Naive thymus-derived CD4-positive, alpha-beta T cell (primary cell): ENCODE measurements at regions not wholly inside any gene's neighbourhood (a gene's known extent, or its start where the extent isn't known, plus 50 kb on each side); places are given as distances from the start of the nearest gene placed in this dataset.
"Not testable (repeated sequence)": the region's sequence is repeated elsewhere in the genome, so short reads cannot be mapped to it uniquely, and the experiment has no call there.

Experiments
- ATAC-seq: fragments of 150-1000 bp; cut with Tn5 transposase; 2 replicates; pipeline ENCODE4 v1.10.0; 2021; ENCODE audit warnings: mild to moderate bottlenecking, moderate library complexity
- CTCF ChIA-PET: fragments of 350-600 bp; sonication (Branson Sonifier 250); formaldehyde crosslinking; loops from one replicate; lab custom pipeline; 2021; ENCODE audit warnings: antibody characterized with exemption; lab: Charles Lee
- POLR2A ChIA-PET: fragments of 350-600 bp; sonication (Branson Sonifier 250); formaldehyde crosslinking; loops from one replicate; lab custom pipeline; 2021; ENCODE audit warnings: antibody characterized with exemption, inconsistent platforms; lab: Charles Lee
- DNase-seq, 9 donors: peaks; one replicate each; pipeline versions ENCODE4 v3.0.0 to v3.0.0-alpha.2; 2020 to 2022; ENCODE audit warnings: mixed read lengths in 1 of 9
- H3K27ac ChIP-seq: one replicate; pipeline ENCODE4 v1.7.0; 2013; ENCODE audit warnings: mild to moderate bottlenecking, low read depth, low read length, moderate library complexity
- H3K27me3 ChIP-seq, 2 donors: one replicate each; pipeline ENCODE4 v1.7.0; 2013; ENCODE audit warnings: low read length in 2 of 2, mild to moderate bottlenecking in 2 of 2, moderate library complexity in 2 of 2; ENCODE audit not compliant: control insufficient read depth in 2 of 2, insufficient read depth in 2 of 2
- H3K36me3 ChIP-seq, 3 experiments: 1 replicate in 2 of 3; 2 replicates in 1 of 3; pipeline ENCODE4 v1.7.0; 2013; ENCODE audit warnings: low read length in 3 of 3, mild to moderate bottlenecking in 3 of 3, moderate library complexity in 1 of 3; ENCODE audit not compliant: insufficient read depth in 3 of 3, control insufficient read depth in 2 of 3
- H3K4me1 ChIP-seq, 2 donors: one replicate each; pipeline ENCODE4 v1.7.0; 2013; ENCODE audit warnings: low read length in 2 of 2, mild to moderate bottlenecking in 2 of 2, moderate library complexity in 1 of 2; ENCODE audit not compliant: control insufficient read depth in 2 of 2, insufficient read depth in 2 of 2
- H3K4me3 ChIP-seq: 2 replicates; pipeline ENCODE4 v1.7.0; 2013; ENCODE audit warnings: mild to moderate bottlenecking, low read length
- H3K9me3 ChIP-seq, 3 experiments: 1 replicate in 2 of 3; 2 replicates in 1 of 3; pipeline ENCODE4 v1.7.0; 2013; ENCODE audit warnings: low read length in 3 of 3; ENCODE audit not compliant: control insufficient read depth in 2 of 3
- H3K27ac Mint-ChIP-seq, 9 donors: one replicate each; pipeline ENCODE4 v1.8.0; 2020 to 2022; ENCODE audit warnings: mixed read lengths in 9 of 9, mild to moderate bottlenecking in 8 of 9, moderate library complexity in 5 of 9, inconsistent platforms in 2 of 9
- H3K27me3 Mint-ChIP-seq, 5 donors: one replicate each; pipeline ENCODE4 v1.8.0; 2021 to 2022; ENCODE audit warnings: mixed read lengths in 5 of 5, mild to moderate bottlenecking in 1 of 5
- H3K36me3 Mint-ChIP-seq, 5 donors: one replicate each; pipeline ENCODE4 v1.8.0; 2020 to 2022; ENCODE audit warnings: mixed read lengths in 5 of 5, mild to moderate bottlenecking in 3 of 5, inconsistent platforms in 1 of 5
- H3K4me1 Mint-ChIP-seq, 7 donors: one replicate each; pipeline ENCODE4 v1.8.0; 2020 to 2022; ENCODE audit warnings: mixed read lengths in 7 of 7, mild to moderate bottlenecking in 3 of 7, inconsistent platforms in 1 of 7
- H3K4me3 Mint-ChIP-seq, 10 donors: one replicate each; pipeline ENCODE4 v1.8.0; 2020 to 2022; ENCODE audit warnings: mild to moderate bottlenecking in 10 of 10, mixed read lengths in 10 of 10, moderate library complexity in 6 of 10, inconsistent platforms in 2 of 10
- H3K9me3 Mint-ChIP-seq, 11 donors: one replicate each; pipeline ENCODE4 v1.8.0; 2020 to 2022; ENCODE audit warnings: mixed read lengths in 11 of 11, mild to moderate bottlenecking in 4 of 11, inconsistent platforms in 1 of 11, moderate library complexity in 1 of 11
- intact Hi-C, 2 donors: fragments of 100-400 bp; cut with micrococcal nuclease; formaldehyde crosslinking; loops; one replicate each; pipeline ENCODE4 v1.15.1; 2023

DNA sequence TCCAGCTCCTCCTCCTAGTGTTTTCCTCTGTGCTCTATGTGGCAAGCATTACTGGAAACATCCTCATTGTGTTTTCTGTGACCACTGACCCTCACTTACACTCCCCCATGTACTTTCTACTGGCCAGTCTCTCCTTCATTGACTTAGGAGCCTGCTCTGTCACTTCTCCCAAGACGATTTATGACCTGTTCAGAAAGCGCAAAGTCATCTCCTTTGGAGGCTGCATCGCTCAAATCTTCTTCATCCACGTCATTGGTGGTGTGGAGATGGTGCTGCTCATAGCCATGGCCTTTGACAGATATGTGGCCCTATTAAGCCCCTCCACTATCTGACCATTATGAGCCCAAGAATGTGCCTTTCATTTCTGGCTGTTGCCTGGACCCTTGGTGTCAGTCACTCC is 64.0 kb downstream of the OR4F15 start:
- intact Hi-C loops: not testable (repeated sequence)

DNA sequence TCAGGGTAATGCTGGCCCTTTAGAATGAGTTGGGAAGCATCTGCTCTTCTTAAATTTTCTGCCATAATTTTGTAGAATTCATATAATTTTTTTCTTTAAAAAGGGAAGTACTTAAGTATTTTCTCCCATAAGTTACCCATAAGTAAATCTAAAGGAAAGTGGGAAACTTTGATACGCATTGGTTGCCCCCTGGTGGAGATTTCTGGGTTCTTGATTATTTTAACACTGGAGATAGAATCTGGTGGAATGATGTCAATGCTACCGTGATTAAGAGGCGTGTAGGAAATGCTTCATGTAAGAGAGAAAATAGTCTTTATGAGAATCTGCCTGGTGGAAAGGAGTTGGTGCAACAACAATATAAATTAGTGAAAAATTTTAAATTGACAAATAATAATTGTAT is 65.6 kb downstream of the OR4F15 start:
- H3K27me3 Mint-ChIP-seq: peaks cover 7 to 18% (median 12%) of the 10 kb centered on the region in 5 donors
- H3K27ac Mint-ChIP-seq, H3K4me3 ChIP-seq, H3K4me1 ChIP-seq, H3K9me3 Mint-ChIP-seq, POLR2A ChIA-PET, H3K4me3 Mint-ChIP-seq, intact Hi-C loops, H3K9me3 ChIP-seq, H3K4me1 Mint-ChIP-seq, H3K36me3 Mint-ChIP-seq, H3K36me3 ChIP-seq, CTCF ChIA-PET, ATAC-seq, H3K27ac ChIP-seq, H3K27me3 ChIP-seq: not testable (repeated sequence)
- DNase-seq: peak in 2 of 9 donors; percentile 0 to 2

More for the DNA sequence above, 64.0 kb downstream of the OR4F15 start:
- H3K27me3 Mint-ChIP-seq, DNase-seq, H3K9me3 Mint-ChIP-seq, H3K27ac ChIP-seq, CTCF ChIA-PET, H3K36me3 ChIP-seq, H3K27me3 ChIP-seq, ATAC-seq, H3K9me3 ChIP-seq, H3K4me1 ChIP-seq, H3K36me3 Mint-ChIP-seq, H3K27ac Mint-ChIP-seq, POLR2A ChIA-PET, H3K4me3 ChIP-seq, H3K4me3 Mint-ChIP-seq, H3K4me1 Mint-ChIP-seq: not testable (repeated sequence)

DNA sequence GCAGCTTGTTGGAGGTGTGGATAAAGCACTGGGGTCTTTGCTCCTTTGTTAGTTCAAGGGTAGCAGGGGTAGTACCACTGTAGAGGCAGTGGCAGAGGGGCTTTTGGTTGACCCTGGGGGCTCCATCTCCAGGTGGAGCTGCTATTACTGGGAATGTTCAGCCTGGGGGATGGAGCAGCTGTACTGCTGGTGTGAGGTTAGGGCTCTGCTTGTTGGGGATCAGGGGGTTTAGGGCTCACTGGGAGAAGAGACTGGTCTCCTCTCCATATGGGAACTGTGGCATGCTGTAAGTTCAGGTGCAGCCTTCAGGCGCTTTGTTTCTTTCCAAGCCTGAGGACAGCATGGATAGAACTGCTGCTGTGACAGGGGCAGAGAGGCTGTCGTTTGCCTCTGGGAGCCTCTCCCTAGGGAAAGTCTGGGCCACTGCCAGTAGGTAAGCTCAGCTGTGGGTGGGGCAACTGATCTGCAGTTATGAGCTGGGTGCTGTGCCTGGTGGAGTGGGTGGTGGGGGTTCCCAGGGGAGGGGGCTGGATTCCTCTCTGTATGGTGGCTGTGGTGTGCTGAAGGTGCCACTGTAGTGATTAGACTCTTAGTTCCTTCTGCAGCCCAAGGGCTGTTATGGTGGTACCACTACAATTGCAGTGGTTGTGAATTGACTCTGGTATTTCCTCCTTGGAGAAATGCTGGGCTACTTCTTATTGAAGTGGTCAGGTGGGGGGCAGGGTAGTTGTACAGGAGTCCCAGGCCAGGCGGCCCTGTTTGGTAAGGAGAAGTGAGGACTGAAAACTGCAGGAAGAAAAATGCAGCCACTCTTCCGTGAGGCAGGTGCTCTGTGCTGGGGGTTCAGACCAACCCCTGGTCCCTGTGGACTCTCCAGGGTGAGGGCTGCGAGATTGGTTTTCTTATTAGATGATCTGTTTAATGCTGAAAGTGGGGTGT is 100.6 kb downstream of the OR4F15 start:
- H3K4me3 Mint-ChIP-seq, POLR2A ChIA-PET, H3K27ac Mint-ChIP-seq, DNase-seq, H3K9me3 ChIP-seq, ATAC-seq, CTCF ChIA-PET, H3K4me1 ChIP-seq, H3K4me3 ChIP-seq, H3K36me3 ChIP-seq, H3K27ac ChIP-seq, H3K27me3 ChIP-seq, H3K9me3 Mint-ChIP-seq, H3K4me1 Mint-ChIP-seq, intact Hi-C loops, H3K36me3 Mint-ChIP-seq: not testable (repeated sequence)
- peaks cover 3 to 19% (median 9%) of the 10 kb centered on the region in 5 donors for H3K27me3 Mint-ChIP-seq

DNA sequence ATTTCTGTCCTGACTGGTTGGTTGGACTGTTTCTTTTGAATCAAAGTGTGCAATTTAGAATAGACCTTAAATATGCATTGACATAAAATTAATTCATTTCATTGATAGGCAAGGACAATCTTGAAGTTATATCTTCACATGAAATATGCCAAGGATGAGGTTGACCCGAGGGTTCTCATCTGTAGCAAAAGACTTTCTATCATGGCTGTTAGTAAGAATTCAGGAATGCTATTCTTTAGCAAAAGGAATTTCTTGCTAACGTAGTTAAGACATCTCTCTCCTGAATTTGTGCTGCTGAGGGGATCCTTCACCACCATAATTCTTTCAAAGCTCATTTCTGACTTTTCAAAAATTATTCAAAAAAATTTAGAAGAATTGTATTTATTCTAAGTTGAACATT is 112.6 kb downstream of the OR4F15 start:
- H3K9me3 ChIP-seq, H3K36me3 ChIP-seq, H3K27ac ChIP-seq, H3K4me3 Mint-ChIP-seq, ATAC-seq, H3K36me3 Mint-ChIP-seq, H3K27me3 ChIP-seq, H3K27me3 Mint-ChIP-seq, CTCF ChIA-PET, H3K4me3 ChIP-seq, H3K9me3 Mint-ChIP-seq, H3K27ac Mint-ChIP-seq, DNase-seq, H3K4me1 Mint-ChIP-seq, intact Hi-C loops, POLR2A ChIA-PET, H3K4me1 ChIP-seq: not testable (repeated sequence)

DNA sequence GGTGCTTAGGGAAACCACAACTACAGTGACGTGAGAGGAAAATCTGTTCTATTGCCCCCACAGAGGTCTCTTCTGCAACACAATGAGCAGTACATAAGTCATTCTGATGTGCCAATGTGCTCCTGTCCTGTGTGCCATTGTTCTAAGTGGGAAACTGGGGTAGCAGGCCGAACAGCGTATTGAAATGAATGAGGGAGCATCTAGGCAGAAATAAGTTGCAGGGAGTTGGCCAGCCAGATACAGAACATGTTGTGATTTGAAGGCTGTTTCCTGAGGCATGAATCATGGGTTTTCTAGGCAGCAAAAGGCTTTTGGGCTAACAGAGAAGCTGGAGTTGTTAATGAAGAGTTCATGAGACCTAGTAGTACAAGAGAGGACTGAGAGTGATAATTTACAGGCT is 122.5 kb downstream of the OR4F15 start:
- H3K4me1 ChIP-seq, H3K36me3 ChIP-seq, H3K27ac Mint-ChIP-seq, CTCF ChIA-PET, H3K9me3 ChIP-seq, H3K4me1 Mint-ChIP-seq, H3K27me3 Mint-ChIP-seq, ATAC-seq, H3K27me3 ChIP-seq, H3K4me3 ChIP-seq, DNase-seq, H3K36me3 Mint-ChIP-seq, H3K4me3 Mint-ChIP-seq, H3K9me3 Mint-ChIP-seq, intact Hi-C loops, POLR2A ChIA-PET, H3K27ac ChIP-seq: not testable (repeated sequence)

DNA sequence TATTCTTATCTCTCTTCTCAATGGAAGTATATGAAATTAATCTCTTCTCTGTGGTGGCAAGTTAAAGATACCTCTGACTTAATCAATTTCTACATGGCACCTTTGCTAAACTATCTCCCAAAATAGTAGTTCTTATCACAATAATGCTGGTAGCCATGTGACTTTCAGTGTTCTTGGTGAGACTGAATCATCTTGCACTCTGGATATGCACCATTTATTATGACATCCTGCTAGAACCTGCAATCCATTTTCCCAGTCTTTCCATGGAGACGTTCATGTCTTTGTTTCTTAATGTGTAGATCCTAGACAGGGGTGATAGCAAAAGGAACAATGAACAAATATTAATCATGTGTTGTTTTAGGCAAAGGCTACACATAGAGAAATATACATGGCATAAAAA is 125.4 kb downstream of the OR4F15 start:
- H3K36me3 Mint-ChIP-seq, H3K27ac Mint-ChIP-seq, CTCF ChIA-PET, H3K27ac ChIP-seq, H3K4me1 Mint-ChIP-seq, intact Hi-C loops, H3K9me3 Mint-ChIP-seq, H3K4me3 ChIP-seq, H3K36me3 ChIP-seq, DNase-seq, POLR2A ChIA-PET, H3K27me3 Mint-ChIP-seq, H3K4me3 Mint-ChIP-seq, H3K9me3 ChIP-seq, ATAC-seq, H3K4me1 ChIP-seq, H3K27me3 ChIP-seq: not testable (repeated sequence)

DNA sequence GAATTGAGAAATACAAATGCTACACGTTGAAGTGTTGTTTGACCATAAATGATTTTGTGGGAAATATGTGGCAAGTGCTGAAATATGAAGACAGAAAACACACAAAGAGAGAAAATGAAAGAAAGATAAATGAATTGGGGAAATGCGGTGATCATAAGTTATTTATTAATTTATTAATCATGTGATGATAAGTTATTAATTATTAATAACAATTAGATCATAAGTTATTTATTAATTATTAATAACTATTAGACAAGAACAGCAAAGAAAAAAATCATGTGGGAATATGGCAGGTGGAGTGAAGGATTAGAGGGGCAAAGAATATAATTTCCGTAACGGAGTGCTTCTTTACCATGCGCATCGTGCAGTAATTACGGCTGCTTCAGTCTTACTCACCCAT is 126.6 kb downstream of the OR4F15 start:
- H3K27ac ChIP-seq, H3K27me3 ChIP-seq, H3K9me3 ChIP-seq, DNase-seq, H3K9me3 Mint-ChIP-seq, POLR2A ChIA-PET, H3K36me3 Mint-ChIP-seq, intact Hi-C loops, ATAC-seq, H3K27ac Mint-ChIP-seq, H3K4me1 ChIP-seq, H3K36me3 ChIP-seq, H3K27me3 Mint-ChIP-seq, H3K4me3 ChIP-seq, H3K4me3 Mint-ChIP-seq, H3K4me1 Mint-ChIP-seq, CTCF ChIA-PET: not testable (repeated sequence)
